HFF-Myc (cell line): ENCODE measurements at regions not wholly inside any gene's neighbourhood (a gene's known extent, or its start where the extent isn't known, plus 50 kb on each side); places are given as distances from the start of the nearest gene placed in this dataset.

ENCODE experiments used
- DNase-seq: peaks from one replicate; pipeline ENCODE4 v3.0.0-alpha.2; 2011; ENCODE audit warnings: low read depth; ENCODE audit errors: extremely low read depth
- H3K4me3 ChIP-seq: replicated peaks from 2 replicates; pipeline ENCODE4 v1.5.1; 2011; ENCODE audit warnings: low read depth, mild to moderate bottlenecking, control low read depth, low read length
- TF ChIP-seq, protein P1 (sequence below): IDR thresholded peaks from 2 replicates; pipeline ENCODE4 v1.5.1; 2012; ENCODE audit warnings: mild to moderate bottlenecking, low read depth, low read length, control low read depth; ENCODE audit errors: missing control alignments

DNA sequence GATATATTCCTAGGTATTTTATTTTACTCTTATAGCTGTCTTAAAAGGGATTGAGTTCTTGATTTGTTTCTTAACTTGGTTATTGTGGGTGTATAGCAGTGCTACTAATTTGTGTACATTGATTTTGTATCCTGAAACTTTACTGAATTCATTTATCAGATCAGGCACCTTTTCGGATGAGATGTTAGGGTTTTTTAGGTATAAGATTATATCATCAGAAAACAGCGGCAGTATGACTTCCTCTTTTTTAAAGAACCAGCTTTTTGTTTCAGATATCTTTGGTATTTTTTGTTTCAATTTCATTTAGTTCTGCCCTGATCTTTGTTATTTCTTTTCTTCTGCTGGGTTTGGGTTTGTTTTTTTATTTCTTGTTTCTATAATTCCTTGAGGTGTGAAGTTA is 382.4 kb upstream of the ADGRB3 start:
- no peak overlapping the region for H3K4me3 ChIP-seq
- TF ChIP-seq, protein P1, sequence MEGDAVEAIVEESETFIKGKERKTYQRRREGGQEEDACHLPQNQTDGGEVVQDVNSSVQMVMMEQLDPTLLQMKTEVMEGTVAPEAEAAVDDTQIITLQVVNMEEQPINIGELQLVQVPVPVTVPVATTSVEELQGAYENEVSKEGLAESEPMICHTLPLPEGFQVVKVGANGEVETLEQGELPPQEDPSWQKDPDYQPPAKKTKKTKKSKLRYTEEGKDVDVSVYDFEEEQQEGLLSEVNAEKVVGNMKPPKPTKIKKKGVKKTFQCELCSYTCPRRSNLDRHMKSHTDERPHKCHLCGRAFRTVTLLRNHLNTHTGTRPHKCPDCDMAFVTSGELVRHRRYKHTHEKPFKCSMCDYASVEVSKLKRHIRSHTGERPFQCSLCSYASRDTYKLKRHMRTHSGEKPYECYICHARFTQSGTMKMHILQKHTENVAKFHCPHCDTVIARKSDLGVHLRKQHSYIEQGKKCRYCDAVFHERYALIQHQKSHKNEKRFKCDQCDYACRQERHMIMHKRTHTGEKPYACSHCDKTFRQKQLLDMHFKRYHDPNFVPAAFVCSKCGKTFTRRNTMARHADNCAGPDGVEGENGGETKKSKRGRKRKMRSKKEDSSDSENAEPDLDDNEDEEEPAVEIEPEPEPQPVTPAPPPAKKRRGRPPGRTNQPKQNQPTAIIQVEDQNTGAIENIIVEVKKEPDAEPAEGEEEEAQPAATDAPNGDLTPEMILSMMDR = no peak
- no peak for DNase-seq

DNA sequence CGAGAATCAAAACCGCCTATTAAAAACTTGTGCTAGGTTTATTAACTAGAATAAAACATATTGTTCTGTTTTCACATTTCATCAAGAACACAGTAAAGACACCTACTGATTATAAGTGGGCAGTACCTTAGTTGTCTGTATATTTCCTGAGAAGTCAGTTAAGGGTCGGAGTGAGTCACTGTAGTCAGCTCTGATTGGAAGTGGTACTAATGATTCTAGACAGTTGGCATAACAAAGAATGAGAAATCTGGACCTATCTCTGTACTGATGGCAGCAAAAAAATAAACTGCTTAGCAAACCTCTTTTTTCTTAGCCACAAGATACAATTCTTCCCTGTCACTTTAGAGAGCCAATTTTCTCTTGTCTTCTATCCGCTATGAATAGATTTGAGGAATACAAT is 387.3 kb upstream of the ADGRB3 start:
- TF ChIP-seq, protein P1 = no peak
- no peak for DNase-seq
- H3K4me3 ChIP-seq = no peak overlapping the region

DNA sequence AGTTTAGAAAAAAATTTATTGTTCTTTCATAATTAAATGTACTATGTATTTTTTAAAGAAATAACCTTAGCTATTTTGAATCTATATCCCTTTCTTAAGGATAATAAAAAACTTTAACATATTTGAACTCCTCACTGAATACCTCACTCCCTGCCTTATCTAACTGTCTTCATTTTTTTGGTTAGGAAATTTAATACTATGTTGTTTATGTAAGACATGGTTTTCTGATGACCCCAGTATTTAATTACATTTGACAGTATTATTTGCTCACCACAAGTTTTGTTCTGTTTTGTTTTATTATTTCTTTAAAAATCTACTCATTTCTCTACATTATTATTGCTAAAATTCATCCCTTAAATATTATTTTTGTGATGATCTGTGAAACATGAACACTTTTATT is 394.4 kb upstream of the ADGRB3 start:
- TF ChIP-seq, protein P1 = no peak

DNA sequence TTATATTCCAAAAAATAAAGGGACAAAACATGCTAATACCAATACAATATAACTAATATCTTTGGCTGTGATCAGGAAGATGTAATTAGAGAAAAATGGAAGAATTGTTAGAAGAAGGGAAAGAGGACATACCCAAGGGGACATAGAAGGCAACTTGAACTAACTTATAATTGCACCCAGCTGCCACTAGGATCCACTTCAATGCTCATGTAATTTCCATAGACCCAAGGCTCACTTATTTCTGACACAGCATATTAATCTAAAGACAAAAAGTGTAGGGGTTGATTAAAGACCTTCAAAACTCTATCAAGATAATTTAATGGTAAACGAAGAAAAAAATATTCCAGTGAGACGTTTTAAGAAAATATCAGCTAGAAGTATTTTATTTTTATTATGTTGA is 396.0 kb upstream of the ADGRB3 start:
- no peak for DNase-seq
- TF ChIP-seq, protein P1 = no peak
- H3K4me3 ChIP-seq = no peak overlapping the region

More for the DNA sequence above, 394.4 kb upstream of the ADGRB3 start:
- DNase-seq = no peak
- H3K4me3 ChIP-seq = no peak overlapping the region

DNA sequence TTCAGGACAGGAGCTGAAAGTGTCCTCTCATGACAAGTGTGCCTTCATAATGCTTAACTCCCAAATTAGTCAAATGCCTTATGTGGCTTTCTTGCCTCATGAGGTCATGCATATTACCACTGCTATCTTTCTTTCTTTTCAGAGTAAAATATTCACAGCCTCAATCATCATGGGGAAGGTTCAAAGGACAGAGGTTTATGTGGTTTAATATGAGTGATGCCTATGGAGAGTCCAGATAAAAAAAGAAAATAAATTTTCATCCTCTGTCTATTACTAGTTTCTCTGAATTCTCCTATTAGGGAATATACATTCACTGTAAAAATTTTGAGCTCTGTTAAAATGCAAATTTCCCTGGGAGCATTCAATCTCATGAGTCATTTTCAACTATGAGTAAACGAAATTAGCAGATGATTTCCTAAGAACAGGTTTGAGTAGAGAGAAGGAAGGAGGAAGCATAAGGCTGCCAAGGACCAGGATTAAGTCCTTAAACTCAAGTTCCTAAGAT is 396.9 kb upstream of the ADGRB3 start:
- no peak for DNase-seq
- H3K4me3 ChIP-seq = no peak overlapping the region
- TF ChIP-seq, protein P1 = no peak

DNA sequence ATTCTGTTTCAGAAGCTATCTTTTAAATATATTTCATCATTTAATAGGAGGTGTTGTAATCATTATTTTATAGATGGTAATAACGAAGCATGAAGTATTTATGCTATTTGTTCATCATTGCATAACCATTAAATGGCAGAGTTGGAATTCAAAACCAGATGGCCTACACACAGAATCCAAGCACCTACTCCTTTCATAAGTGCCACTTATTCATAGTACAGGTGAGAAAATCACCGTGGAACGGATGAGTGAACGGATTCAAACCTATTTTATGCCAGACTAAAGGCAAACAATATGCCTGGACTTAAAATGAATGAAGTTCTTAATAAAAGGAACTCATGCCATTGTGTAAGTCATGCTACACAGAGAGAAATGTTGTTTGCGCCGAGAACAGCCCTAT is 397.9 kb upstream of the ADGRB3 start:
- TF ChIP-seq, protein P1 = no peak
- DNase-seq = no peak
- H3K4me3 ChIP-seq = no peak overlapping the region

DNA sequence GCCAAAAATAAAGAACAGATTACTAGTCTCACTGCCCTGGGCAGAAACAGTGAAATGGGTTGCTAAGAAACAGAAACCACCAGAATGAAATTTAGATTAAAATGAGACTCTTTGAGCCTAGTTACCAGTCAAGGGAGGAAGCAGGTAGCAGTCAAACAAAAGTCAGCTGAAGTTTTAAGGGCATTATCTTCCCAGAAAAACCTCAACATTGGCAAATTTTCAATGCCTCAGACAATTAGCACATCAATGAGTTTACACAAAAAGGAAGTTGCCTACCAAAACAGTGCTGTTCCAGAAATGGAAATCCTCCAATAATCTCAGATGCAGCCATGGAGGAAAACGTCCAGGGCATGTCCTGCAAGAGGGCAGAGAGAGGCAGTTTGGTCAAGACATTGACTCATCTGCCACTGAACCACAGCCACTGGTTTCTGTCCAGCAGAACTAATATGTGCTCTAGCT is 399.7 kb upstream of the ADGRB3 start:
- DNase-seq = no peak
- TF ChIP-seq, protein P1 = no peak
- H3K4me3 ChIP-seq = no peak overlapping the region
